PC-9 (cell line): ENCODE measurements at regions not wholly inside any gene's neighbourhood (a gene's known extent, or its start where the extent isn't known, plus 50 kb on each side); places are given as distances from the start of the nearest gene placed in this dataset.

Experiments used
- BruUV-seq: library from RNA; stranded (reverse); fragments of 400-500 nt; replicated peaks from 2 replicates; lab custom pipeline; 2021; lab: Mats Ljungman, UMichigan
- CTCF ChIA-PET: fragments of 300-600 bp; sonication (Branson Sonifier 250); formaldehyde crosslinking; loops from one replicate; lab custom pipeline; 2022; ENCODE audit warnings: antibody characterized with exemption; lab: Charles Lee
- POLR2A ChIA-PET: fragments of 300-600 bp; sonication (Branson Sonifier 250); formaldehyde crosslinking; loops from one replicate; lab custom pipeline; 2022; ENCODE audit warnings: antibody characterized with exemption; ENCODE audit not compliant: unreplicated experiment; lab: Charles Lee
- DNase-seq, 2 experiments: peaks; one replicate each; pipeline versions ENCODE4 v3.0.0 to v3.0.0-alpha.2; 2015 to 2022; ENCODE audit warnings: mixed read lengths in 1 of 2
- H2AFZ ChIP-seq: fragments of 200-600 bp; sonication (generic); 2 replicates; pipeline ENCODE4 v1.8.1; 2017; ENCODE audit warnings: antibody characterized with exemption
- H3F3A ChIP-seq: fragments of 200-600 bp; sonication (generic); 2 replicates; pipeline ENCODE4 v1.8.1; 2017; ENCODE audit warnings: antibody characterized with exemption, mild to moderate bottlenecking, low read depth; ENCODE audit not compliant: insufficient read depth
- H3K27ac ChIP-seq: fragments of 200-600 bp; sonication (generic); 2 replicates; pipeline ENCODE4 v1.6.1; 2016; ENCODE audit warnings: mixed run types
- H3K27me3 ChIP-seq: fragments of 200-600 bp; sonication (generic); 2 replicates; pipeline ENCODE4 v1.6.1; 2016; ENCODE audit warnings: low read depth, mixed run types; ENCODE audit not compliant: insufficient read depth
- H3K36me3 ChIP-seq: fragments of 200-600 bp; sonication (generic); 2 replicates; pipeline ENCODE4 v1.6.1; 2016; ENCODE audit warnings: low read depth, mixed run types
- H3K4me1 ChIP-seq: fragments of 200-600 bp; sonication (generic); replicated peaks from 2 replicates; pipeline ENCODE4 v1.6.1; 2016; ENCODE audit warnings: mixed run types; ENCODE audit not compliant: insufficient read depth
- H3K4me2 ChIP-seq: fragments of 200-600 bp; sonication (generic); 2 replicates; pipeline ENCODE4 v1.6.1; 2017; ENCODE audit warnings: mixed run types
- H3K4me3 ChIP-seq: fragments of 200-600 bp; sonication (generic); 2 replicates; pipeline ENCODE4 v1.6.1; 2016; ENCODE audit warnings: mixed run types
- H3K79me2 ChIP-seq: fragments of 200-600 bp; sonication (generic); 2 replicates; pipeline ENCODE4 v1.6.1; 2017; ENCODE audit warnings: low read depth, mixed run types
- H3K9me2 ChIP-seq: fragments of 200-600 bp; sonication (generic); 2 replicates; pipeline ENCODE4 v1.8.1; 2017; ENCODE audit warnings: mild to moderate bottlenecking; ENCODE audit not compliant: insufficient read depth
- H3K9me3 ChIP-seq: fragments of 200-600 bp; sonication (generic); 2 replicates; pipeline ENCODE4 v1.8.1; 2016; ENCODE audit warnings: low read depth; ENCODE audit not compliant: insufficient read depth
- H4K20me1 ChIP-seq: fragments of 200-600 bp; sonication (generic); 2 replicates; pipeline ENCODE4 v1.8.1; 2017; ENCODE audit not compliant: insufficient read depth
- CTCF ChIP-seq: fragments of 200-600 bp; sonication (generic); conservative IDR thresholded peaks from 2 replicates; pipeline ENCODE4 v1.6.1; 2017; ENCODE audit warnings: mixed run types, antibody characterized with exemption, mild to moderate bottlenecking, moderate library complexity
- EZH2 ChIP-seq: fragments of 200-600 bp; sonication (generic); IDR thresholded peaks from 2 replicates; pipeline ENCODE4 v1.8.0; 2017; ENCODE audit warnings: antibody characterized with exemption, low read depth
- intact Hi-C: fragments of 100-400 bp; cut with micrococcal nuclease; formaldehyde crosslinking; loops from one replicate; pipeline ENCODE4 v1.10.0; 2022; ENCODE audit not compliant: unreplicated experiment

- H3K79me2 ChIP-seq: no peaks in the 10 kb centered on the region
- no peaks in the 10 kb centered on the region for H3K9me2 ChIP-seq
- no TSS peak for BruUV-seq
- H4K20me1 ChIP-seq: no peaks in the 10 kb centered on the region
- DNase-seq: no peak
- H3K4me2 ChIP-seq: no peak overlapping the region
- H3K4me1 ChIP-seq: peaks cover 10% of the 10 kb centered on the region
- intact Hi-C loops: no loop called here
- H3K9me3 ChIP-seq: no peaks in the 10 kb centered on the region
- ChIA-PET CTCF (no interaction called here), POLR2A (no interaction called here)
- TF ChIP-seq EZH2 (no peak), CTCF (no peak)
- H2AFZ ChIP-seq: no peak overlapping the region
- no peak overlapping the region for H3K27ac ChIP-seq
- no peaks in the 10 kb centered on the region for H3K36me3 ChIP-seq
- peaks cover 7% of the 10 kb centered on the region; the same call in 1 of the 2 replicates for H3F3A ChIP-seq
- no peak overlapping the region for H3K4me3 ChIP-seq
- H3K27me3 ChIP-seq: no peaks in the 10 kb centered on the region
These were observed 253.7 kb upstream of the PWP1 start for GRCh38 chr12:107431942-107432341.

GRCh38 chr12:107435072-107435471 lies 250.5 kb upstream of the PWP1 start:
- H3K27me3 ChIP-seq: no peaks in the 10 kb centered on the region
- H3K4me2 ChIP-seq: no peak overlapping the region
- H3K36me3 ChIP-seq: no peaks in the 10 kb centered on the region
- no peaks in the 10 kb centered on the region for H3K9me3 ChIP-seq
- no peaks in the 10 kb centered on the region for H3K79me2 ChIP-seq
- H3K4me1 ChIP-seq: no peaks in the 10 kb centered on the region
- POLR2A ChIA-PET: no interaction called here
- no peak overlapping the region for H3K27ac ChIP-seq
- no peak overlapping the region for H3K4me3 ChIP-seq
- no peaks in the 10 kb centered on the region for H3K9me2 ChIP-seq
- intact Hi-C loops: no loop called here
- TF ChIP-seq CTCF: no peak
- TF ChIP-seq EZH2: no peak
- no peak overlapping the region for H2AFZ ChIP-seq
- H3F3A ChIP-seq: no peaks in the 10 kb centered on the region
- DNase-seq: no peak
- BruUV-seq: no TSS peak
- CTCF ChIA-PET: no interaction called here
- H4K20me1 ChIP-seq: no peaks in the 10 kb centered on the region

- no peak overlapping the region for H2AFZ ChIP-seq
- CTCF ChIA-PET: no interaction called here
- no peak overlapping the region for H3K4me3 ChIP-seq
- intact Hi-C loops: no loop called here
- no peak overlapping the region for H3K27ac ChIP-seq
- H3K4me1 ChIP-seq: no peaks in the 10 kb centered on the region
- no peaks in the 10 kb centered on the region for H3F3A ChIP-seq
- no peaks in the 10 kb centered on the region for H3K36me3 ChIP-seq
- H3K27me3 ChIP-seq: no peaks in the 10 kb centered on the region
- H3K9me3 ChIP-seq: no peaks in the 10 kb centered on the region
- no TSS peak for BruUV-seq
- no peaks in the 10 kb centered on the region for H3K79me2 ChIP-seq
- no peak for DNase-seq
- no peaks in the 10 kb centered on the region for H3K9me2 ChIP-seq
- no peak overlapping the region for H3K4me2 ChIP-seq
- POLR2A ChIA-PET: no interaction called here
- H4K20me1 ChIP-seq: no peaks in the 10 kb centered on the region
- no peak for TF ChIP-seq EZH2
- TF ChIP-seq CTCF: no peak
These were observed 250.1 kb upstream of the PWP1 start for GRCh38 chr12:107435520-107435919.
